NCI-H1694 (cell line): ENCODE measurements at regions not wholly inside any gene's neighbourhood (a gene's known extent, or its start where the extent isn't known, plus 50 kb on each side); places are given as distances from the start of the nearest gene placed in this dataset.
"Not testable (repeated sequence)": the region's sequence is repeated elsewhere in the genome, so short reads cannot be mapped to it uniquely, and the experiment has no call there.

ENCODE experiments used
- DNase-seq: peaks from one replicate; lab custom pipeline; 2025; lab: John Stamatoyannopoulos, UW

DNA sequence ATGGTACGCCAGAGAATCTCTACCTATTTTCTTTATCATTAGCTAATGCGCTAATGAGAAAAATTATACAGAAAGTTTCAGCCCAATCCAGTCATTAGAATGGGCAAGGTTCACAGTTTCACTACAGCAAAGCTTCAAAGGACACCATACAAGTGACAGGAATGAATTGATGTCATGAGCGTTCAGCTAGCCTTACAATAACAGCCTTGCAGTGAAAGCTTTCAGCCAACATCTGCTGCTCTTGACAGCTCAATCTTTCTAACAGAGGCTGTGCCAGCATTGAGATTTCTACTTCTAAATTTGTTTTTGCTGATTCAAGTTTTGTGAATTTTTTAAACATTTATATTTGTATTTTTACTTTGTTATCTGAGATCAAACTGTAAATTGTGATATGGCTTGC is 302.4 kb upstream of the FAM174A start:
- peak; percentile 7 for DNase-seq

DNA sequence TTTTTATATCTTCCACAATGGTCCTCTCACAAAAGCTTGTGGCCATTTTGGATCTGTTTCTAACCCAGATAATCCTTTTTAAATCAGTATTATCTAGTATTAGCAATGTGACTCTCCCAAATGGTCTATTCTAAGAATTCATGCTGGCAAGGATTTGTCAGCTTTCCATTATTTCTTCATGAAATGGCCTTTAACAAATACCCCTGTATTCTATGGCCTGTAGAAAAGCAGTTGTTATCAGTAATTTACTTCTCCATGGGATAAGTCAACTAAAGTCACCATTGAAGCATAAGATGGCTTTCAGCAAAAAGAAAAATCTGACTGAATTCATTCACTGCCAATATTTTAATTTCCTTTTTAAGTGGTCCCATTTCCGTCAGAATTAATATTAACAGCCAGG is 346.4 kb upstream of the FAM174A start:
- no peak for DNase-seq

- no peak for DNase-seq
These were observed 346.8 kb upstream of the FAM174A start for GRCh38 chr5:100188339-100188738.

DNA sequence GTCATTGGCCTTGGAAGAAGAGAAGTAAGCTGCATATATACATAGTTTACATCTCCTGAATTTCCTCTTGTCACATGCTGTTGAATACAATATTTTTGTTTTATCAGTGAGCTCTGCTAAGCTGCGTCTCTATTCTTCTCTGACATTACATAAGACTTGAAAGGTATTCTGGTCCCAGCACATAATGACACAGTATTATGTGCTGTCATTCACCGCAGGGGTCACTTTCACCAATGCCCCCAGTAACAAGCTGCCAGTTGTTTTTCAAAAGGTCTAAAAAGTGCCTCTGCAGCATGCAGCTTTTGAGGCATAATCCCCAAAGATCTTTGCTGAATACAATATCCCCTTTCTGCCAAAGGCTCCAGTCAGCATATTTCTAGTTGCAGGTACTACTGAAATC is 349.0 kb upstream of the FAM174A start:
- no peak for DNase-seq

DNA sequence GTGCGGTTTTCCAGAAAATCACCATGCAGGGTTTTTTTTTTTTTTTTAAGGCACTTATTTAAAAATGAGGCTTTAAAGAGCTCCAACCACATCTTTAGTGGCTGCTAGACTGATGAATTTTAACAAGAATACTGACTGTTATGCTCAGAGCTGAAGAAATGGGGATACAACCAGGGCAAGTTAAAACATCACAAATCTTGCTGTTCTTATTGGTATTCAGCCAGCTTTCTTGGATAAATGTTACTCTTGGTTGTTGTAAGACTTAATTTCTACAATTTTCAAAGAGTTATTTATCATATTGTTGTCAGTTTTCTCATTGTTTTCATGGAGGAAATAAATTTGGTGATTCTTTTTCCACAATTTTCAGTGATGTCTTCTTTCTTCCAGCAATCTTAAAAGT is 352.8 kb upstream of the FAM174A start:
- DNase-seq = no peak

GRCh38 chr5:100175346-100175745 is 359.8 kb upstream of the FAM174A start:
- no peak for DNase-seq

DNA sequence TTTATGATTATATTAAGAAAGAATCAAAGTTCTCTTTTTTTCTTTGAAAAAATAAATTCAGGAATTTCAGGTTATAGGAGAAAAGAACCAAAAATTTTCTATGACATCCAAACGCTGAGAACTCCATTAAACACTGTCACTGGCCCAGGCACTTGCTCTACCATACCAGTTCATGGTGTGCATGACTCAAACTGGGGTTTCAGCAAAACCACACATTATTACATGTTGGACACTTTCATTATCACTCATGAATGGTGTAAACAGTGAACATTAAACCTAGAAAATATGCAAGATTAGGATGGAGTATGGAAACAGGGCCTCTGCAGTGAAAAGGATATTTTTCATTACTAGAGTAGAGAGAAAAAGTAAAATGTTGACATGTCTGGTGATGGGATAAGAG is 369.9 kb upstream of the FAM174A start:
- no peak for DNase-seq

- no peak for DNase-seq
These were observed 373.3 kb upstream of the FAM174A start for GRCh38 chr5:100161868-100162267.

GRCh38 chr5:100157066-100157465 is 378.1 kb upstream of the FAM174A start:
- DNase-seq = no peak

- DNase-seq = no peak
These were observed 386.9 kb upstream of the FAM174A start for GRCh38 chr5:100148239-100148638.

GRCh38 chr5:100142607-100143006 is 392.6 kb upstream of the FAM174A start:
- DNase-seq = no peak

DNA sequence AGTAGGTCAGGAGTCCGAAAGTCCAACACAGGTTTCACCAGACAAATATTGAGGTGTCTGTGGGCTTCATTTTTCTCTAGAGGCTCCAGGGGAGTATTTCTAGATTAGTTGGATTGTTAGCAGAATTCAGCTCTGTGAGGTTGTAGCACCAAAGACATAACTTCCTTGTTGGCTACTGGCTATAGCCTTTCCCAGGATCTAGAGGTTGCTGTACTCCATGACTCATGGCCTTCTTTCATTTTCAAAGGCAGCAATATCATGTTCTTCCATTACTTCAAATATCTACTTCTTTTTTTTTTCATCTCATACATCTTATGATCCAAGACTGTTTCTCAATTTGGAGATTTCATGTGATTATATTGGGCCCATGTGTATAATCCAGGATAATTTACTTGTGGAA is 404.0 kb upstream of the FAM174A start:
- no peak for DNase-seq

- no peak for DNase-seq
These were observed 404.9 kb upstream of the FAM174A start for GRCh38 chr5:100130307-100130706.

DNA sequence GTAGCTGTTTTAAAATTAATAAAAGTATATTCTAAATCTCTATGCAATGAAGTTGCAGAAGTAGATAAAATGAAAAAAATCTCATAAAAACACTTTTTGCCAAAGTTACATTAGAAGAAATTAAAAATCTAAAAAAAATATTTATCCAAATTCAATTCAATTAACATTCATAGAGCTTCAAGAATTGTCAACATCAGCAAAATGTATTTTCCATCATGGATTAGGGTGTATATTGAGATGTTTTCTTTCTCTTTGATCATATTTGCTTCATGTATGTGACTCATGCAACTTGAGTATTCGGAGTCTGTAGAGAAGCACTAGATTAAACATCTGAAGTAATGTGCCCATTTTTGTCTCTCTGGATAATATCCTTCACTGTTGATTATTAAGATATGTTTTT is 415.3 kb upstream of the FAM174A start:
- no peak for DNase-seq

- no peak for DNase-seq
These were observed 424.7 kb upstream of the FAM174A start for GRCh38 chr5:100110497-100110896.

GRCh38 chr5:100108883-100109282 is 426.3 kb upstream of the FAM174A start:
- no peak for DNase-seq

GRCh38 chr5:100103592-100104119 is 431.5 kb upstream of the FAM174A start:
- DNase-seq = not testable (repeated sequence)

GRCh38 chr5:100101466-100101865 is 433.7 kb upstream of the FAM174A start:
- not testable (repeated sequence) for DNase-seq

- DNase-seq = not testable (repeated sequence)
These were observed 438.8 kb upstream of the FAM174A start for GRCh38 chr5:100096328-100096727.

DNA sequence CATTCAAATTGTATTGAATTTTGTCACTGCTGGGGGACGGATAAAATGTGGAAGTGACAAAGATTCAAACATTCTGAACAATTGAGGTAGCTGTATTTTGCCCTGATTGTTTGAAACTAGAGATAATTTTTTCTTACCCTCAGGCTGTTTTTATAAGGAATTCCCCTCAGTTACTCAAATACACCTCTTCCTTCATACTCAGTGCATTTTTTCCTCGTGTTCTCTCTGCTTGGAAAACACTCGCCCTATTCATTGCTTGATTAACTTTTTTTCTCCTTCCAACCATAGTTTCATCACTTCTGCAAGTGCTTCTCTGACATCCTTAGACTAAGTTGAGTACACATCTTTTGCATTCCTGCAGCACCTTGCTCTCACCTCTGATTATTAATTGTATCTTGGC is 454.5 kb upstream of the FAM174A start:
- DNase-seq = not testable (repeated sequence)

- not testable (repeated sequence) for DNase-seq
These were observed 456.0 kb upstream of the FAM174A start for GRCh38 chr5:100079163-100079562.

GRCh38 chr5:100066020-100066419 is 469.2 kb upstream of the FAM174A start:
- not testable (repeated sequence) for DNase-seq

GRCh38 chr5:100043475-100043874 is 491.7 kb upstream of the FAM174A start:
- DNase-seq = no peak

DNA sequence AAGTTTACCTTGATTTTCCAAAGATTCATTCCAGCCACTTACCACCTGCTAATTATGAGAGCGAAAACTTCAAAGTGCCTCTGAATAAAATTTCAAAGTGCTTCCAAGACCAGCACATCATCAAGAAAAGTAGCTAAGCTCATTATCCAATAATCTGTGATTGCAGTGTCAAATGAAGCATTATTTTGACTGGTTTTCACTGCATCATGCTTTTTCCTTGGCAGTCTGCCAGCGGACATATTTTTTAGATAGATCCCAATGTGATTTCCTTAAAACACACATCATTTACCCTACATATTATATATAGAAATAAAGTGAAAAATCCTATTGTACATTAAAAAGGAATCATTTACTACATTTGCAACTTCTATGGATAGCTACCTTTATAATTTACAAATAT is 508.6 kb upstream of the FAM174A start:
- peak; percentile 15 for DNase-seq

DNA sequence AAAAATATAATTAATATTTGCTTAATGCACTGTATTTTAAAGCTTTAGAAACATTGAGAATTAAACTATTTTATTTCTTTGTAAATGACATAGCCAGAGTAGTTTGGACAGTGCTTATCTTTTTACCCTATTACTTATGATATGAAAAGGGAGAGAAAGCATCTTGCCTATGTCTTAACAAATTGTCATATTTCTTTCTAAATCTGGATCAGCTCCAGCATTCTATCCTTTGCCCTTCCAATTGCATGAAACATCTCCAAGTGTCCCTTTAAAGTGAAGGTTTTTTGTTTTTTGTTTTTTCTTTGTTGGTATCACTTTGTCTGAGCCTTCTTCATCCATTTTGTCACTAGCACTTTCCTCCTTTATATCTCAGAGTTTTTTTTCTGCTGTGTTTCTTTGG is 511.6 kb upstream of the FAM174A start:
- no peak for DNase-seq
